Embryonic facial prominence (tissue), 1 donor: ENCODE measurements at regions not wholly inside any gene's neighbourhood (a gene's known extent, or its start where the extent isn't known, plus 50 kb on each side); places are given as distances from the start of the nearest gene placed in this dataset.
"Not testable (repeated sequence)": the region's sequence is repeated elsewhere in the genome, so short reads cannot be mapped to it uniquely, and the experiment has no call there.

Source experiments
- DNase-seq: peaks from one replicate; pipeline ENCODE4 v3.0.0-alpha.2; 2016; ENCODE audit errors: extremely low spot score

DNA sequence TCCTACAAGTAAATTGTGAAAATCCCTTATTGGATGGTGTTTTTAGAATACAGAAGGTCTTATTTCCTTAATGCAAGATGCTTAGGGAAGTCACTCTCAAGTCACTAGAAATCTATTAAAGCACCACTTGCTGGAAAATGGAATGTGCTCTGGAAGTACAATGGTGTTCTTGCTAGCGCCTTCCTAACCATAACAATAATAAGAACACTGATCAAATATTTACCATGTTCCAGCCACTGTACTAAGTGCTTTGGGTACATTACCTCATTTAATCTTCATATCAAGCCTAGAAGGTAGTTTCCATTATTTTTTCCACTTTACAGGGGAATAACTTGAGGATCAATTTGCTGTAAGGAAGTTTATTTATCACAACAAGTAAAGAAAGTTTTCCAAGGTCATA, 75.1 kb downstream of the FAM72B start:
- DNase-seq: not testable (repeated sequence)

DNA sequence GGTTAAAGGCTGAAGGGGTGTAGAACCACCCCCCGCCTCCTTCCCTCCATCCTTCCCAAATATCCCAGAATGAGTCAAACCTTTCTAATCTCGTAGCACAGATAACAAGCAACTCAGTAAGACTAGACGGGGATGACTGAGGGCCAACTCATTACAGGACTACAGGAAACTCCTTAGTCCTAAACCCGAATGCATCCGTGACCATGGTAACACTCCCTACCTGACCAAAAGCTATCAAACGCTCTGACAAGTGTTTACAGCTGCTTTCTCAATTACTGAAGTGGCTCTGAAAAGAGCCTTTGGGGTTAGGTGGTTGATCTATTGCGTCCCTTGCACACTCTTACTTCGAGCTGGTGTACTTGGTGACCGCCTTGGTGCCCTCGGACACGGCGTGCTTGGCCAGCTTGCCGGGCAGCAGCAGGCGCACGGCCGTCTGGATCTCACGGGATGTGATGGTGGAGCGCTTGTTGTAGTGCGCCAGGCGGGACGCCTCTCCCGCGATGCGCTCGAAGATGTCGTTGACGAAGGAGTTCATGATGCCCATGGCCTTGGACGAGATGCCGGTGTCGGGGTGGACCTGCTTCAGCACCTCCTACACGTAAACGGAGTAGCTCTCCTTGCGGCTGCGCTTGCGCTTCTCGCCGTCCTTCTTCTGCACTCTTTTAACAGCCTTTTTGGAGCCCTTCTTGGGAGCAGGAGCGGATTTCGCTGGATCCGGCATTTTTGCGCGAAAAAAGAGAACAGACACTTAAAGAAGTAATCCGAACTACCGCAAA, 67.4 kb downstream of the FAM72B start:
- DNase-seq: not testable (repeated sequence)

- DNase-seq: not testable (repeated sequence)
Observed at GRCh38 chr1:121117298-121117611, 66.9 kb downstream of the FAM72B start.

- DNase-seq: not testable (repeated sequence)
Observed at GRCh38 chr1:121117622-121118479, 66.3 kb downstream of the FAM72B start.
